ENCODE measurements at regions not wholly inside any gene's neighbourhood (a gene's known extent, or its start where the extent isn't known, plus 50 kb on each side); places are given as distances from the start of the nearest gene placed in this dataset.
"Not testable (repeated sequence)": the region's sequence is repeated elsewhere in the genome, so short reads cannot be mapped to it uniquely, and the experiment has no call there.

- H3K4me1 Mint-ChIP-seq, result no peaks in the 10 kb centered on the region
- WGBS (ENCODE audit: insufficient coverage), result 92% methylated on average over 9 of the region's 10 CpGs
- POLR2A ChIA-PET, result no interaction called here
- H3K9me3 Mint-ChIP-seq (ENCODE audit: insufficient read depth), result peaks cover 5% of the 10 kb centered on the region
- ATAC-seq (ENCODE audit: low read depth) (no peak), DNase-seq (no peak)
- H3K27me3 Mint-ChIP-seq, result no peaks in the 10 kb centered on the region
- Histone ChIP-seq H3K79me2 (ENCODE audit: control insufficient read depth, insufficient read depth, low read length) (no peaks in the 10 kb centered on the region), H3K36me3 (replicated peaks in 1 of 2; ENCODE audit: control extremely low read depth in 1 of 2, control insufficient read depth in 1 of 2, extremely low read depth in 1 of 2, insufficient read depth in 2 of 2, low read length in 1 of 2) (no peaks in the 10 kb centered on the region), H3K4me1 (ENCODE audit: control insufficient read depth in 2 of 2, insufficient read depth in 2 of 2, low read length in 2 of 2) (no peaks in the 10 kb centered on the region), H3K4me2 (replicated peaks; ENCODE audit: low read depth, low read length, poor library complexity, severe bottlenecking) (no peak overlapping the region), H4K20me1 (ENCODE audit: control insufficient read depth, insufficient read depth, low read length, poor library complexity, severe bottlenecking) (no peaks in the 10 kb centered on the region), H3K27me3 (replicated peaks in 1 of 4; ENCODE audit: control extremely low read depth in 1 of 4, control insufficient read depth in 3 of 4, insufficient read depth in 4 of 4, low read length in 3 of 4) (no peaks in the 10 kb centered on the region), H2AFZ (ENCODE audit: insufficient read depth, low read depth, low read length, poor library complexity, severe bottlenecking) (no peak overlapping the region), H3K9ac (ENCODE audit: low read length) (no peak overlapping the region), H3K4me3 (ENCODE audit: control extremely low read depth in 1 of 5, extremely low read depth in 1 of 5, insufficient read depth in 1 of 5, low read depth in 2 of 5, low read length in 4 of 5) (no peak overlapping the region), H3K27ac (ENCODE audit: low read length in 2 of 2) (no peak overlapping the region), H3K9me3 (ENCODE audit: control extremely low read depth in 1 of 3, control insufficient read depth in 2 of 3, insufficient read depth in 1 of 3, low read length in 2 of 3) (peaks cover 0 to 2% (median 0%) of the 10 kb centered on the region in 3 donors)
- intact Hi-C loops (cut with micrococcal nuclease), result no loop called here
- CTCF ChIA-PET, result no interaction called here
- H3K27ac Mint-ChIP-seq, result no peak overlapping the region
- no peak for TF ChIP-seq EZH2 (IDR thresholded peaks at IDR 0.05; ENCODE audit: borderline replicate concordance, insufficient read depth, low read depth, low read length, poor library complexity, severe bottlenecking)
- no peak for TF ChIP-seq CTCF (IDR thresholded peaks at IDR 0.05)
- no peak overlapping the region for H3K4me3 Mint-ChIP-seq
Measured at GRCh38 chr16:88208112-88208511, 174.6 kb upstream of the ZNF469 start.

GRCh38 chr16:88208776-88209175 lies 174.0 kb upstream of the ZNF469 start:
- H4K20me1 ChIP-seq (ENCODE audit: control insufficient read depth, insufficient read depth, low read length, poor library complexity, severe bottlenecking); CTCF ChIA-PET; H3K4me2 ChIP-seq (replicated peaks; ENCODE audit: low read depth, low read length, poor library complexity, severe bottlenecking); intact Hi-C loops (cut with micrococcal nuclease); H2AFZ ChIP-seq (ENCODE audit: insufficient read depth, low read depth, low read length, poor library complexity, severe bottlenecking); H3K27me3 Mint-ChIP-seq; H3K27ac Mint-ChIP-seq; POLR2A ChIA-PET; H3K4me1 ChIP-seq (ENCODE audit: control insufficient read depth in 2 of 2, insufficient read depth in 2 of 2, low read length in 2 of 2); H3K79me2 ChIP-seq (ENCODE audit: control insufficient read depth, insufficient read depth, low read length); DNase-seq; H3K9me3 ChIP-seq (ENCODE audit: control extremely low read depth in 1 of 3, control insufficient read depth in 2 of 3, insufficient read depth in 1 of 3, low read length in 2 of 3); H3K9ac ChIP-seq (ENCODE audit: low read length); ATAC-seq (ENCODE audit: low read depth); H3K27me3 ChIP-seq (replicated peaks in 1 of 4; ENCODE audit: control extremely low read depth in 1 of 4, control insufficient read depth in 3 of 4, insufficient read depth in 4 of 4, low read length in 3 of 4); H3K27ac ChIP-seq (ENCODE audit: low read length in 2 of 2); H3K4me1 Mint-ChIP-seq; H3K9me3 Mint-ChIP-seq (ENCODE audit: insufficient read depth); H3K36me3 ChIP-seq (replicated peaks in 1 of 2; ENCODE audit: control extremely low read depth in 1 of 2, control insufficient read depth in 1 of 2, extremely low read depth in 1 of 2, insufficient read depth in 2 of 2, low read length in 1 of 2); H3K4me3 ChIP-seq (ENCODE audit: control extremely low read depth in 1 of 5, extremely low read depth in 1 of 5, insufficient read depth in 1 of 5, low read depth in 2 of 5, low read length in 4 of 5); H3K4me3 Mint-ChIP-seq: not testable (repeated sequence)
- WGBS (ENCODE audit: insufficient coverage), result 20% methylated on average over 2 of the region's 5 CpGs

- H3K9me3 Mint-ChIP-seq (ENCODE audit: insufficient read depth); H3K9me3 ChIP-seq (ENCODE audit: control extremely low read depth in 1 of 3, control insufficient read depth in 2 of 3, insufficient read depth in 1 of 3, low read length in 2 of 3); H3K79me2 ChIP-seq (ENCODE audit: control insufficient read depth, insufficient read depth, low read length); CTCF ChIA-PET; intact Hi-C loops (cut with micrococcal nuclease); ATAC-seq (ENCODE audit: low read depth); H3K36me3 ChIP-seq (replicated peaks in 1 of 2; ENCODE audit: control extremely low read depth in 1 of 2, control insufficient read depth in 1 of 2, extremely low read depth in 1 of 2, insufficient read depth in 2 of 2, low read length in 1 of 2); H3K4me3 Mint-ChIP-seq; H3K27ac ChIP-seq (ENCODE audit: low read length in 2 of 2); H2AFZ ChIP-seq (ENCODE audit: insufficient read depth, low read depth, low read length, poor library complexity, severe bottlenecking); H4K20me1 ChIP-seq (ENCODE audit: control insufficient read depth, insufficient read depth, low read length, poor library complexity, severe bottlenecking); H3K9ac ChIP-seq (ENCODE audit: low read length); H3K4me1 ChIP-seq (ENCODE audit: control insufficient read depth in 2 of 2, insufficient read depth in 2 of 2, low read length in 2 of 2); H3K27me3 Mint-ChIP-seq; H3K4me2 ChIP-seq (replicated peaks; ENCODE audit: low read depth, low read length, poor library complexity, severe bottlenecking); H3K4me3 ChIP-seq (ENCODE audit: control extremely low read depth in 1 of 5, extremely low read depth in 1 of 5, insufficient read depth in 1 of 5, low read depth in 2 of 5, low read length in 4 of 5); H3K4me1 Mint-ChIP-seq; POLR2A ChIA-PET; H3K27me3 ChIP-seq (replicated peaks in 1 of 4; ENCODE audit: control extremely low read depth in 1 of 4, control insufficient read depth in 3 of 4, insufficient read depth in 4 of 4, low read length in 3 of 4); DNase-seq; H3K27ac Mint-ChIP-seq: not testable (repeated sequence)
- WGBS (ENCODE audit: insufficient coverage), result no CpG with 5 or more reads among the region's 1 CpG
Measured at GRCh38 chr16:88209579-88209978, 173.2 kb upstream of the ZNF469 start.
